HCT116 (cell line): ENCODE measurements at regions not wholly inside any gene's neighbourhood (a gene's known extent, or its start where the extent isn't known, plus 50 kb on each side); places are given as distances from the start of the nearest gene placed in this dataset.

Experiments
- ATAC-seq: fragments of 200-7000 bp; cut with Tn5 transposase; 2 replicates; pipeline ENCODE4 v1.9.1; 2020; ENCODE audit warnings: mild to moderate bottlenecking, moderate library complexity
- BruUV-seq: library from RNA; stranded (reverse); fragments of 400-500 nt; replicated peaks from 2 replicates; lab custom pipeline; 2021; lab: Mats Ljungman, UMichigan
- CTCF ChIA-PET: fragments of 300-600 bp; sonication (Branson Sonifier 250); formaldehyde crosslinking; loops from one replicate; lab custom pipeline; 2021; ENCODE audit warnings: antibody characterized with exemption; lab: Charles Lee
- POLR2A ChIA-PET: fragments of 300-600, 350-600 bp; sonication (Branson Sonifier 250); formaldehyde crosslinking; loops from one replicate; lab custom pipeline; 2021; ENCODE audit warnings: antibody characterized with exemption; lab: Charles Lee
- RAD21 ChIA-PET, 2 experiments: fragments of 300-600 bp; sonication (Branson Sonifier 250); formaldehyde crosslinking; loops; one replicate each; lab custom pipeline; 2023; ENCODE audit warnings: low total read pairs in 2 of 2; ENCODE audit not compliant: uncharacterized antibody in 2 of 2, unreplicated experiment in 2 of 2, low non-redundant PET in 1 of 2; lab: Charles Lee
- DNase-seq: peaks from one replicate; pipeline ENCODE4 v3.0.0-alpha.2; 2010; ENCODE audit warnings: low read depth, low spot score
- H2AFZ ChIP-seq: fragments of 200-600 bp; shearing (Covaris generic), sonication (generic); 2 replicates; pipeline ENCODE4 v1.6.1; 2017; ENCODE audit warnings: low read depth, mixed run types, mixed read lengths, antibody characterized with exemption, low read length; ENCODE audit not compliant: poor library complexity, severe bottlenecking
- H3K27ac ChIP-seq: 2 replicates; pipeline ENCODE4 v1.5.1; 2012; ENCODE audit warnings: low read depth, low read length
- H3K27me3 ChIP-seq: fragments of 200-600 bp; sonication (generic); 2 replicates; pipeline ENCODE4 v1.6.1; 2016; ENCODE audit warnings: mixed run types, low read length, mixed read lengths; ENCODE audit not compliant: insufficient read depth
- H3K36me3 ChIP-seq, 2 experiments: fragments of 200-500 bp in 1 of 2; fragments of 200-600 bp in 1 of 2; sonication (Bioruptor generic) in 1 of 2; sonication (generic) in 1 of 2; 2 replicates each; pipeline versions ENCODE4 v1.5.1 to v1.6.1; 2014 to 2016; ENCODE audit warnings: low read length in 2 of 2, inconsistent platforms in 1 of 2, mixed read lengths in 1 of 2, mixed run types in 1 of 2; ENCODE audit not compliant: insufficient read depth in 2 of 2, control insufficient read depth in 1 of 2
- H3K4me1 ChIP-seq, 2 experiments: fragments of 200-600 bp in 1 of 2; sonication (generic) in 1 of 2; 2 replicates each; pipeline versions ENCODE4 v1.5.1 to v1.6.1; 2012 to 2017; ENCODE audit warnings: low read length in 2 of 2, inconsistent platforms in 1 of 2, mild to moderate bottlenecking in 1 of 2, mixed read lengths in 1 of 2, mixed run types in 1 of 2, moderate library complexity in 1 of 2; ENCODE audit not compliant: insufficient read depth in 2 of 2, control insufficient read depth in 1 of 2
- H3K4me2 ChIP-seq: fragments of 200-600 bp; sonication (generic); 2 replicates; pipeline ENCODE4 v1.6.1; 2017; ENCODE audit warnings: mixed run types, low read length, mixed read lengths
- H3K4me3 ChIP-seq, 2 experiments: fragments of 200-600 bp in 1 of 2; sonication (generic) in 1 of 2; replicated peaks in 1 of 2; 2 replicates each; pipeline ENCODE4 v1.5.1; 2011 to 2016; ENCODE audit warnings: low read length in 2 of 2, control low read depth in 1 of 2, low read depth in 1 of 2, mild to moderate bottlenecking in 1 of 2, mixed read lengths in 1 of 2, mixed run types in 1 of 2
- H3K79me2 ChIP-seq: fragments of 200-600 bp; sonication (generic); 2 replicates; pipeline ENCODE4 v1.6.1; 2017; ENCODE audit warnings: mild to moderate bottlenecking, mixed run types, low read length, moderate library complexity, mixed read lengths; ENCODE audit not compliant: insufficient read depth
- H3K9ac ChIP-seq: fragments of 200-600 bp; sonication (generic); 2 replicates; pipeline ENCODE4 v1.6.1; 2016; ENCODE audit warnings: low read length, mixed read lengths
- H3K9me2 ChIP-seq: fragments of 200-600 bp; sonication (generic), shearing (Covaris generic); 2 replicates; pipeline ENCODE4 v1.6.1; 2017; ENCODE audit warnings: mixed run types, mild to moderate bottlenecking, moderate library complexity; ENCODE audit not compliant: insufficient read depth
- H3K9me3 ChIP-seq, 2 experiments: fragments of 200-500 bp in 1 of 2; fragments of 200-600 bp in 1 of 2; sonication (Bioruptor generic) in 1 of 2; sonication (generic) in 1 of 2; 2 replicates each; pipeline ENCODE4 v1.6.1; 2014 to 2017; ENCODE audit warnings: low read length in 2 of 2, mixed read lengths in 2 of 2, inconsistent platforms in 1 of 2, low read depth in 1 of 2, mild to moderate bottlenecking in 1 of 2, mixed run types in 1 of 2, moderate library complexity in 1 of 2; ENCODE audit not compliant: control insufficient read depth in 1 of 2, insufficient read depth in 1 of 2
- H4K20me1 ChIP-seq: fragments of 200-600 bp; sonication (generic), shearing (Covaris generic); 2 replicates; pipeline ENCODE4 v1.6.1; 2017; ENCODE audit warnings: mixed run types, mild to moderate bottlenecking, moderate library complexity; ENCODE audit not compliant: insufficient read depth
- ATF3 ChIP-seq: IDR thresholded peaks from 2 replicates; pipeline ENCODE4 v1.6.1; 2012
- CTCF ChIP-seq, 3 experiments: fragments of 200-600 bp in 1 of 3; sonication (generic) in 1 of 3; IDR thresholded peaks in 2 of 3; conservative IDR thresholded peaks in 1 of 3; 2 replicates each; pipeline ENCODE4 v1.5.1; 2012 to 2017; ENCODE audit warnings: low read depth in 2 of 3, low read length in 2 of 3, antibody characterized with exemption in 1 of 3, borderline replicate concordance in 1 of 3, control low read depth in 1 of 3, mild to moderate bottlenecking in 1 of 3, mixed read lengths in 1 of 3, mixed run types in 1 of 3, moderate library complexity in 1 of 3; ENCODE audit not compliant: insufficient read depth in 1 of 3
- ELF1 ChIP-seq: IDR thresholded peaks from 2 replicates; pipeline ENCODE4 v1.6.1; 2012; ENCODE audit warnings: low read depth, borderline replicate concordance
- EZH2 ChIP-seq: fragments of 200-600 bp; sonication (generic); IDR thresholded peaks from 2 replicates; pipeline ENCODE4 v1.6.1; 2017; ENCODE audit warnings: antibody characterized with exemption, mixed run types
- EZH2phosphoT487 ChIP-seq: fragments of 200-600 bp; IDR thresholded peaks from 2 replicates; pipeline ENCODE4 v1.6.1; 2018; ENCODE audit warnings: antibody characterized with exemption, borderline replicate concordance
- FOSL1 ChIP-seq: IDR thresholded peaks from 2 replicates; pipeline ENCODE4 v1.6.1; 2012; ENCODE audit warnings: low read depth
- MAX ChIP-seq: IDR thresholded peaks from 2 replicates; pipeline ENCODE4 v1.6.1; 2012
- POLR2A ChIP-seq: IDR thresholded peaks from 2 replicates; pipeline ENCODE4 v1.7.0; 2011; ENCODE audit warnings: borderline replicate concordance; ENCODE audit not compliant: insufficient read depth, insufficient read length; ENCODE audit errors: extremely low read depth
- POLR2AphosphoS5 ChIP-seq: IDR thresholded peaks from 2 replicates; pipeline ENCODE4 v1.6.1; 2011; ENCODE audit warnings: mild to moderate bottlenecking, low read depth, low read length, moderate library complexity
- RAD21 ChIP-seq: IDR thresholded peaks from 2 replicates; pipeline ENCODE4 v1.6.1; 2012; ENCODE audit warnings: low read depth, mild to moderate bottlenecking
- REST ChIP-seq: IDR thresholded peaks from 2 replicates; pipeline ENCODE4 v1.6.1; 2012; ENCODE audit warnings: low read depth
- SIN3A ChIP-seq: IDR thresholded peaks from 2 replicates; pipeline ENCODE4 v1.6.1; 2012; ENCODE audit warnings: low read depth
- TCF7L2 ChIP-seq: IDR thresholded peaks from 2 replicates; pipeline ENCODE4 v1.7.0; 2011; ENCODE audit warnings: borderline replicate concordance, inconsistent platforms; ENCODE audit not compliant: insufficient read depth, insufficient read length; ENCODE audit errors: extremely low read depth
- YY1 ChIP-seq: IDR thresholded peaks from 2 replicates; pipeline ENCODE4 v1.6.1; 2011; ENCODE audit warnings: low read length, low read depth, moderate library complexity, mild to moderate bottlenecking; ENCODE audit not compliant: insufficient replicate concordance; ENCODE audit errors: extremely low read depth
- ZBTB33 ChIP-seq: IDR thresholded peaks from 2 replicates; pipeline ENCODE4 v1.6.1; 2011; ENCODE audit warnings: mild to moderate bottlenecking, low read length, moderate library complexity; ENCODE audit not compliant: insufficient replicate concordance; ENCODE audit errors: extremely low read depth
- intact Hi-C: fragments of 100-400 bp; cut with micrococcal nuclease; formaldehyde crosslinking; loops from 2 replicates; pipeline ENCODE4 v1.10.0; 2022

GRCh38 chr11:115611343-115611742, 107.1 kb upstream of the CADM1 start:
- CTCF ChIA-PET, result no interaction called here
- Histone ChIP-seq H3K9me2 (no peaks in the 10 kb centered on the region), H3K9me3 (peaks cover 0 to 7% of the 10 kb centered on the region in 2 experiments; a peak in 2 of 4 replicates), H3K27ac (no peak overlapping the region), H3K4me3 (no peak overlapping the region), H3K27me3 (no peaks in the 10 kb centered on the region), H2AFZ (no peak overlapping the region), H3K4me2 (no peak overlapping the region), H3K9ac (no peak overlapping the region), H3K36me3 (no peaks in the 10 kb centered on the region), H3K4me1 (no peaks in the 10 kb centered on the region), H3K79me2 (no peaks in the 10 kb centered on the region), H4K20me1 (no peaks in the 10 kb centered on the region)
- DNase-seq (no peak), ATAC-seq (no peak)
- no TSS peak for BruUV-seq
- RAD21 ChIA-PET, result no interaction called here
- TF ChIP-seq ATF3 (no peak), EZH2phosphoT487 (no peak), CTCF (IDR thresholded peaks at IDR 0.05 in 2 of 3, conservative IDR thresholded peaks at IDR 0.05 in 1 of 3; ENCODE audit: borderline replicate concordance in 1 of 3, insufficient read depth in 1 of 3, low read depth in 2 of 3, low read length in 2 of 3) (no peak), POLR2AphosphoS5 (no peak), YY1 (no peak), EZH2 (no peak), POLR2A (no peak), SIN3A (no peak), FOSL1 (no peak), RAD21 (no peak), ELF1 (no peak), ZBTB33 (no peak), MAX (no peak), REST (no peak), TCF7L2 (no peak)
- intact Hi-C loops, result no loop called here
- POLR2A ChIA-PET, result no interaction called here
